Subcutaneous abdominal adipose tissue (tissue), 5 donors: ENCODE measurements at regions not wholly inside any gene's neighbourhood (a gene's known extent, or its start where the extent isn't known, plus 50 kb on each side); places are given as distances from the start of the nearest gene placed in this dataset.

ENCODE experiments used
- H3K27ac ChIP-seq: one replicate; pipeline ENCODE4 v1.7.0; 2013; ENCODE audit warnings: low read depth, mild to moderate bottlenecking, inconsistent platforms, low read length, moderate library complexity
- H3K27me3 ChIP-seq, 5 donors: one replicate each; pipeline ENCODE4 v1.7.0; 2013; ENCODE audit warnings: low read length in 5 of 5, inconsistent platforms in 1 of 5; ENCODE audit not compliant: control insufficient read depth in 5 of 5, insufficient read depth in 4 of 5
- H3K36me3 ChIP-seq, 5 donors: one replicate each; pipeline ENCODE4 v1.7.0; 2013; ENCODE audit warnings: low read length in 5 of 5; ENCODE audit not compliant: control insufficient read depth in 5 of 5, insufficient read depth in 5 of 5
- H3K4me1 ChIP-seq, 5 donors: one replicate each; pipeline ENCODE4 v1.7.0; 2013; ENCODE audit warnings: low read length in 5 of 5, mild to moderate bottlenecking in 3 of 5, moderate library complexity in 1 of 5; ENCODE audit not compliant: control insufficient read depth in 5 of 5, insufficient read depth in 5 of 5
- H3K4me3 ChIP-seq, 5 donors: one replicate each; pipeline ENCODE4 v1.7.0; 2013; ENCODE audit warnings: low read length in 5 of 5, low read depth in 1 of 5
- H3K9ac ChIP-seq, 5 donors: one replicate each; pipeline ENCODE4 v1.7.0; 2013; ENCODE audit warnings: low read length in 5 of 5, mild to moderate bottlenecking in 4 of 5, moderate library complexity in 3 of 5
- H3K9me3 ChIP-seq, 5 donors: one replicate each; pipeline ENCODE4 v1.7.0; 2013; ENCODE audit warnings: low read length in 5 of 5; ENCODE audit not compliant: control insufficient read depth in 5 of 5
- donor health status: healthy.
- donor health status: healthy.
- donor health status: healthy.
- donor health status: healthy.
- donor health status: healthy.

GRCh38 chr2:226247289-226248275, 552.0 kb downstream of the IRS1 start:
- Histone ChIP-seq H3K27ac (no peak overlapping the region), H3K27me3 (no peaks in the 10 kb centered on the region), H3K9ac (no peak overlapping the region), H3K36me3 (no peaks in the 10 kb centered on the region), H3K9me3 (peaks cover 0 to 8% (median 3%) of the 10 kb centered on the region in 5 donors), H3K4me3 (no peak overlapping the region), H3K4me1 (no peaks in the 10 kb centered on the region)

- Histone ChIP-seq H3K9me3 (no peaks in the 10 kb centered on the region), H3K9ac (no peak overlapping the region), H3K36me3 (no peaks in the 10 kb centered on the region), H3K27ac (no peak overlapping the region), H3K4me1 (peaks cover 0 to 5% (median 0%) of the 10 kb centered on the region in 5 donors), H3K4me3 (no peak overlapping the region), H3K27me3 (no peaks in the 10 kb centered on the region)
Measured at GRCh38 chr2:226234187-226234586, 565.4 kb downstream of the IRS1 start.

DNA sequence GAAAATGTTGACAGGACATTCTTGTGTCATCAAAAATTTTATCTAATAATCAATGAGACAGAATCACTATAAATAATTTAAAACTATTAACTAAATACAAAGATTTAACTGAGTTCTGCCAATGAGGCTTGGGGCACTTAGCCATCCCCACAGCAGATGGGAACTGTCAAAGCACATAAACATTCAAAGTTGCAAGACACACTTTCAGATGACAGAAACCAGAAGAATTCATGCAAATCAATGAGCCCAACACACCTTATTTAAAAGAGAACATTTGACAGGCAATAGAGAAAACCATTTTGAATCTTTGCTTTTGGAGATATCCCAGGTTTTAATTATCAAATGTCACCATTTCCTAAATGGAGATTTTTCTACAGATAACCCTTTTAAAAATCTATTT, 566.2 kb downstream of the IRS1 start:
- Histone ChIP-seq H3K4me1 (peaks cover 0 to 5% (median 0%) of the 10 kb centered on the region in 5 donors), H3K4me3 (no peak overlapping the region), H3K9ac (no peak overlapping the region), H3K27ac (no peak overlapping the region), H3K36me3 (no peaks in the 10 kb centered on the region), H3K27me3 (no peaks in the 10 kb centered on the region), H3K9me3 (no peaks in the 10 kb centered on the region)

DNA sequence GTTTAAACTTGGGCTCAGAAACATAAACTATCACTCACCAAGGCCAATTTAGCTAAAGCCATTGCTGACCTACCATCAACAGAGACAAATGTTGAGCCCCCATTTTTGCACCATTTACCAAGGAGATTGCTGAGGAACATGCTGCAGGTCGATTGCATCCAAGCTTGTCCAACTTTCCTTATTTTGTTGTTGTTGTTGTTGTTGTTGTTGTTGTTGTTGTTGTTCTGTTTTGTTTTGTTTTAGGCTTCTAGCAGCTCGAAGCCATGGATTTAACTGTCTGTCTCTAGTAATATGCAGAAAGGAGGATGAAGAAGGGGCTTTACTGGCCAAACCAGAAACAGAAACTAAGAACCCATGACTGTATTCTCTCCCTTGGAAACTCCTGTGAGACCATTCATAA, 571.5 kb downstream of the IRS1 start:
- Histone ChIP-seq H3K4me3 (no peak overlapping the region), H3K9me3 (no peaks in the 10 kb centered on the region), H3K27ac (no peak overlapping the region), H3K36me3 (no peaks in the 10 kb centered on the region), H3K4me1 (no peaks in the 10 kb centered on the region), H3K27me3 (no peaks in the 10 kb centered on the region), H3K9ac (no peak overlapping the region)

- Histone ChIP-seq H3K27ac (no peak overlapping the region), H3K9me3 (no peaks in the 10 kb centered on the region), H3K36me3 (no peaks in the 10 kb centered on the region), H3K4me3 (no peak overlapping the region), H3K9ac (no peak overlapping the region), H3K4me1 (no peaks in the 10 kb centered on the region), H3K27me3 (no peaks in the 10 kb centered on the region)
Measured at GRCh38 chr2:226227341-226227740, 572.3 kb downstream of the IRS1 start.

- Histone ChIP-seq H3K36me3 (no peaks in the 10 kb centered on the region), H3K9ac (no peak overlapping the region), H3K4me3 (no peak overlapping the region), H3K9me3 (no peaks in the 10 kb centered on the region), H3K27me3 (no peaks in the 10 kb centered on the region), H3K4me1 (peaks cover 0 to 5% (median 0%) of the 10 kb centered on the region in 5 donors), H3K27ac (no peak overlapping the region)
Measured at GRCh38 chr2:226223704-226224103, 575.9 kb downstream of the IRS1 start.

- Histone ChIP-seq H3K4me3 (no peak overlapping the region), H3K27ac (no peak overlapping the region), H3K36me3 (no peaks in the 10 kb centered on the region), H3K9ac (no peak overlapping the region), H3K4me1 (peaks cover 0 to 13% (median 0%) of the 10 kb centered on the region in 5 donors), H3K9me3 (no peaks in the 10 kb centered on the region), H3K27me3 (no peaks in the 10 kb centered on the region)
Measured at GRCh38 chr2:226220511-226220910, 579.1 kb downstream of the IRS1 start.

- Histone ChIP-seq H3K27me3 (no peaks in the 10 kb centered on the region), H3K27ac (peak overlapping the region; percentile 80), H3K4me1 (peaks cover 0 to 30% (median 6%) of the 10 kb centered on the region in 5 donors), H3K36me3 (no peaks in the 10 kb centered on the region), H3K9me3 (no peaks in the 10 kb centered on the region), H3K4me3 (no peak overlapping the region), H3K9ac (no peak overlapping the region)
Measured at GRCh38 chr2:226217191-226217590, 582.4 kb downstream of the IRS1 start.

- no peaks in the 10 kb centered on the region for H3K9me3 ChIP-seq
- H3K4me1 ChIP-seq = peaks cover 0 to 32% (median 6%) of the 10 kb centered on the region in 5 donors
- peak overlapping the region; percentile 80 for H3K27ac ChIP-seq
- no peaks in the 10 kb centered on the region for H3K27me3 ChIP-seq
- H3K36me3 ChIP-seq = no peaks in the 10 kb centered on the region
- H3K4me3 ChIP-seq = no peak overlapping the region
- no peak overlapping the region for H3K9ac ChIP-seq
Measured at GRCh38 chr2:226216575-226216974, 583.0 kb downstream of the IRS1 start.

DNA sequence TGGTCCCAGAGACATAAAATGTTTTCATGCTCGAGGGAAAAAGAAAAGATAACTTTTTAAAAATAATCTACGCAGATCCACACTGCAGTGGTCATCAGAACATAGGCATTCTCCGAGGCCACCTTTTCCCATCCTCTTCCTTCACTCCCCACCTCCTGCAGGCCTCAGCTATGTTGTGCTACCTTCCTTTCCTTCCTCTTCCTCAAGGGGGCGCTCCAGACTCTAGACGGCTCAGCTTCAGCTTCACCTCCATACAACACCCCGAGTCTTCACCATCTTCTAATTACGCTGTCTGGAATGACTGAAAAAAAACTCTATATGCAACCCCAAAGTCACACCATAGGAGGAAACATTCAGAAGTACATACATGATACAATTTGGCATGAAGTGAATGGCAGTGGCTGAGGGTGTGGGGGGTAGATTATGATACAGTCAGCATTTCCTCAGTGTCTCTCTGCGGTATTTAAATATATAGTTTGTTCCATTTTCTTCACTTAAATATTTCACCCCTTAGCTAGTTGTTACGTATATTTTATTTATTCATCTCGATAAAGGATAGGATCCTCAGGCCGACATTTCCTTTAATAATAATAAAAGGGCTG, 583.6 kb downstream of the IRS1 start:
- H3K9me3 ChIP-seq = no peaks in the 10 kb centered on the region
- H3K27me3 ChIP-seq = no peaks in the 10 kb centered on the region
- no peak overlapping the region for H3K9ac ChIP-seq
- H3K36me3 ChIP-seq = no peaks in the 10 kb centered on the region
- peaks cover 0 to 38% (median 6%) of the 10 kb centered on the region in 5 donors for H3K4me1 ChIP-seq
- H3K27ac ChIP-seq = peak overlapping the region; percentile 80
- H3K4me3 ChIP-seq = no peak overlapping the region
